HEK293 (cell line): ENCODE measurements at regions not wholly inside any gene's neighbourhood (a gene's known extent, or its start where the extent isn't known, plus 50 kb on each side); places are given as distances from the start of the nearest gene placed in this dataset.

ENCODE experiments used
- CTCF ChIP-seq: fragments of 450-650 bp; formaldehyde crosslinking; IDR thresholded peaks from 2 replicates; pipeline ENCODE4 v1.5.1; 2016; ENCODE audit warnings: missing biosample characterization, missing genetic modification characterization
- PATZ1 ChIP-seq: fragments of 450-650 bp; formaldehyde crosslinking; IDR thresholded peaks from 2 replicates; pipeline ENCODE4 v1.5.1; 2016; ENCODE audit warnings: missing biosample characterization, missing genetic modification characterization
- REST ChIP-seq: fragments of 450-650 bp; formaldehyde crosslinking; IDR thresholded peaks from 2 replicates; pipeline ENCODE4 v1.5.1; 2016; ENCODE audit warnings: missing biosample characterization, missing genetic modification characterization
- TCF7L2 ChIP-seq: IDR thresholded peaks from 2 replicates; pipeline ENCODE4 v1.6.1; 2011; ENCODE audit warnings: low read depth, mild to moderate bottlenecking, inconsistent platforms, low read length, moderate library complexity, borderline replicate concordance
- ZNF10 ChIP-seq: fragments of 450-650 bp; formaldehyde crosslinking; IDR thresholded peaks from 2 replicates; pipeline ENCODE4 v1.5.1; 2017; ENCODE audit warnings: missing biosample characterization, missing genetic modification characterization
- ZNF157 ChIP-seq: fragments of 450-650 bp; formaldehyde crosslinking; IDR thresholded peaks from 2 replicates; pipeline ENCODE4 v1.5.1; 2016; ENCODE audit warnings: missing biosample characterization, missing genetic modification characterization
- ZNF18 ChIP-seq: fragments of 450-650 bp; formaldehyde crosslinking; IDR thresholded peaks from 2 replicates; pipeline ENCODE4 v1.5.1; 2016; ENCODE audit warnings: missing biosample characterization, missing genetic modification characterization
- ZNF274 ChIP-seq, 2 experiments: fragments of 200-500 bp in 1 of 2; fragments of 450-650 bp in 1 of 2; sonication (Bioruptor generic) in 1 of 2; formaldehyde crosslinking in 1 of 2; IDR thresholded peaks; 2 replicates each; pipeline versions ENCODE4 v1.5.1 to v1.6.1; 2014 to 2016; ENCODE audit warnings: borderline replicate concordance in 1 of 2, inconsistent platforms in 1 of 2, low read length in 1 of 2, missing biosample characterization in 1 of 2, missing genetic modification characterization in 1 of 2
- ZNF311 ChIP-seq: fragments of 450-650 bp; formaldehyde crosslinking; IDR thresholded peaks from 2 replicates; pipeline ENCODE4 v1.5.1; 2017; ENCODE audit warnings: missing biosample characterization, missing genetic modification characterization, borderline replicate concordance
- ZNF362 ChIP-seq: fragments of 450-650 bp; formaldehyde crosslinking; IDR thresholded peaks from 2 replicates; pipeline ENCODE4 v1.5.1; 2016; ENCODE audit warnings: missing biosample characterization, missing genetic modification characterization
- ZNF664 ChIP-seq: fragments of 450-650 bp; formaldehyde crosslinking; IDR thresholded peaks from 2 replicates; pipeline ENCODE4 v1.5.1; 2016; ENCODE audit warnings: missing biosample characterization, missing genetic modification characterization
- ZNF670 ChIP-seq: fragments of 450-650 bp; formaldehyde crosslinking; IDR thresholded peaks from 2 replicates; pipeline ENCODE4 v1.5.1; 2016; ENCODE audit warnings: missing biosample characterization, missing genetic modification characterization, low read depth
- ZNF776 ChIP-seq: fragments of 450-650 bp; formaldehyde crosslinking; IDR thresholded peaks from 2 replicates; pipeline ENCODE4 v1.5.0; 2017; ENCODE audit warnings: missing biosample characterization, missing genetic modification characterization, borderline replicate concordance
- ZNF830 ChIP-seq: fragments of 450-650 bp; IDR thresholded peaks from 2 replicates; pipeline ENCODE4 v1.5.0; 2018; ENCODE audit warnings: missing biosample characterization, missing genetic modification characterization, low read depth, mild to moderate bottlenecking, moderate library complexity

- TF ChIP-seq CTCF (tag by site-specific recombination) (no peak), ZNF670 (tag by site-specific recombination) (no peak), ZNF830 (tag by site-specific recombination) (no peak), ZNF157 (tag by site-specific recombination) (no peak), ZNF362 (tag by site-specific recombination) (no peak), REST (no peak), PATZ1 (tag by site-specific recombination) (no peak), ZNF776 (tag by site-specific recombination) (no peak), ZNF274 (IDR thresholded peaks at IDR 0.05; ENCODE audit: low read length) (no peak), ZNF274 (tag by site-specific recombination; IDR thresholded peaks at IDR 0.05; ENCODE audit: borderline replicate concordance) (no peak), ZNF664 (no peak), ZNF18 (tag by site-specific recombination) (no peak), TCF7L2 (no peak), ZNF10 (tag by site-specific recombination) (no peak), ZNF311 (tag by site-specific recombination) (no peak)
Observed at GRCh38 chr2:67465623-67466022, 68.5 kb downstream of the ETAA1 start.
